ENCODE measurements at regions not wholly inside any gene's neighbourhood (a gene's known extent, or its start where the extent isn't known, plus 50 kb on each side); places are given as distances from the start of the nearest gene placed in this dataset.
A peak's percentile ranks its signal among the peaks of the same experiment; 100 is the strongest.

DNA sequence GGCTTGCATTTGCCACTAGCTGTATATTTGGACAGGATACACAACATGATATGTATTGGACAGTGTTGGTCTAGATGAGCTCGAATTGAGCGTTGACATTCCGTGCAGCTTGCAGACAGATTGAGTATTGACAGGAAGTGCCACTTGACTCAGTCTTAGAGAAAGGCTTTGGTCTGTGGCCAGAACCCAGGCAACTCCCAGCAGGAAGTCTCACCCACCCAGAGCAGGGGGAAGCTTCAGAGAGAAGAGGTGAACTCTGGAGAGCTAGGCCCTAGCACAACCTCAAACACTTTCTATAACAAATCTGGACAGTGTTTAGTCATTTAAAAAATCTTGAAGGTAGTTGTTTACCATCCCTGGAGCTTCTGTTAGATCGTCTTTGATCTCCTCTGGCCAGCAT is 280.5 kb downstream of the FBXW7 start:
- TF ChIP-seq EGR1 (IDR thresholded peaks at IDR 0.05; ENCODE audit: low read depth) (no peak), SRF (IDR thresholded peaks at IDR 0.05; ENCODE audit: low read depth) (no peak), SIN3A (IDR thresholded peaks at IDR 0.05; ENCODE audit: low read depth) (no peak), EZH2 (IDR thresholded peaks at IDR 0.05) (no peak), TCF7L2 (IDR thresholded peaks at IDR 0.05; ENCODE audit: borderline replicate concordance, extremely low read depth, insufficient read depth, insufficient read length) (peak; percentile 78), POLR2AphosphoS5 (IDR thresholded peaks at IDR 0.05; ENCODE audit: low read depth, low read length) (peak; percentile 57; the same call in 1 of the 2 replicates), CBX3 (IDR thresholded peaks at IDR 0.05; ENCODE audit: low read depth) (peak; percentile 77; the same call in 1 of the 2 replicates), SP1 (IDR thresholded peaks at IDR 0.05; ENCODE audit: low read depth) (peak; percentile 62)
- TF ChIP-seq, protein P1, sequence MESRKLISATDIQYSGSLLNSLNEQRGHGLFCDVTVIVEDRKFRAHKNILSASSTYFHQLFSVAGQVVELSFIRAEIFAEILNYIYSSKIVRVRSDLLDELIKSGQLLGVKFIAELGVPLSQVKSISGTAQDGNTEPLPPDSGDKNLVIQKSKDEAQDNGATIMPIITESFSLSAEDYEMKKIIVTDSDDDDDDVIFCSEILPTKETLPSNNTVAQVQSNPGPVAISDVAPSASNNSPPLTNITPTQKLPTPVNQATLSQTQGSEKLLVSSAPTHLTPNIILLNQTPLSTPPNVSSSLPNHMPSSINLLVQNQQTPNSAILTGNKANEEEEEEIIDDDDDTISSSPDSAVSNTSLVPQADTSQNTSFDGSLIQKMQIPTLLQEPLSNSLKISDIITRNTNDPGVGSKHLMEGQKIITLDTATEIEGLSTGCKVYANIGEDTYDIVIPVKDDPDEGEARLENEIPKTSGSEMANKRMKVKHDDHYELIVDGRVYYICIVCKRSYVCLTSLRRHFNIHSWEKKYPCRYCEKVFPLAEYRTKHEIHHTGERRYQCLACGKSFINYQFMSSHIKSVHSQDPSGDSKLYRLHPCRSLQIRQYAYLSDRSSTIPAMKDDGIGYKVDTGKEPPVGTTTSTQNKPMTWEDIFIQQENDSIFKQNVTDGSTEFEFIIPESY (IDR thresholded peaks at IDR 0.05; ENCODE audit: extremely low read depth, insufficient replicate concordance, low read length): no peak
- TF ChIP-seq, protein P2, sequence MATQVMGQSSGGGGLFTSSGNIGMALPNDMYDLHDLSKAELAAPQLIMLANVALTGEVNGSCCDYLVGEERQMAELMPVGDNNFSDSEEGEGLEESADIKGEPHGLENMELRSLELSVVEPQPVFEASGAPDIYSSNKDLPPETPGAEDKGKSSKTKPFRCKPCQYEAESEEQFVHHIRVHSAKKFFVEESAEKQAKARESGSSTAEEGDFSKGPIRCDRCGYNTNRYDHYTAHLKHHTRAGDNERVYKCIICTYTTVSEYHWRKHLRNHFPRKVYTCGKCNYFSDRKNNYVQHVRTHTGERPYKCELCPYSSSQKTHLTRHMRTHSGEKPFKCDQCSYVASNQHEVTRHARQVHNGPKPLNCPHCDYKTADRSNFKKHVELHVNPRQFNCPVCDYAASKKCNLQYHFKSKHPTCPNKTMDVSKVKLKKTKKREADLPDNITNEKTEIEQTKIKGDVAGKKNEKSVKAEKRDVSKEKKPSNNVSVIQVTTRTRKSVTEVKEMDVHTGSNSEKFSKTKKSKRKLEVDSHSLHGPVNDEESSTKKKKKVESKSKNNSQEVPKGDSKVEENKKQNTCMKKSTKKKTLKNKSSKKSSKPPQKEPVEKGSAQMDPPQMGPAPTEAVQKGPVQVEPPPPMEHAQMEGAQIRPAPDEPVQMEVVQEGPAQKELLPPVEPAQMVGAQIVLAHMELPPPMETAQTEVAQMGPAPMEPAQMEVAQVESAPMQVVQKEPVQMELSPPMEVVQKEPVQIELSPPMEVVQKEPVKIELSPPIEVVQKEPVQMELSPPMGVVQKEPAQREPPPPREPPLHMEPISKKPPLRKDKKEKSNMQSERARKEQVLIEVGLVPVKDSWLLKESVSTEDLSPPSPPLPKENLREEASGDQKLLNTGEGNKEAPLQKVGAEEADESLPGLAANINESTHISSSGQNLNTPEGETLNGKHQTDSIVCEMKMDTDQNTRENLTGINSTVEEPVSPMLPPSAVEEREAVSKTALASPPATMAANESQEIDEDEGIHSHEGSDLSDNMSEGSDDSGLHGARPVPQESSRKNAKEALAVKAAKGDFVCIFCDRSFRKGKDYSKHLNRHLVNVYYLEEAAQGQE (IDR thresholded peaks at IDR 0.05; ENCODE audit: low read depth): no peak
- TF ChIP-seq, protein P3, sequence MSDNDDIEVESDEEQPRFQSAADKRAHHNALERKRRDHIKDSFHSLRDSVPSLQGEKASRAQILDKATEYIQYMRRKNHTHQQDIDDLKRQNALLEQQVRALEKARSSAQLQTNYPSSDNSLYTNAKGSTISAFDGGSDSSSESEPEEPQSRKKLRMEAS (IDR thresholded peaks at IDR 0.05): 0 out of 2 replicates have a peak, but pooled peaks have one; percentile 30
- peaks cover 33 to 59% of the 10 kb centered on the region in 2 experiments for H3K4me1 ChIP-seq (ENCODE audit: control insufficient read depth in 1 of 2, insufficient read depth in 2 of 2, low read length in 2 of 2)
- no peaks in the 10 kb centered on the region for H3K9me2 ChIP-seq (ENCODE audit: insufficient read depth)
- no peaks in the 10 kb centered on the region; a peak in 1 of 4 replicates for H3K9me3 ChIP-seq (ENCODE audit: control insufficient read depth in 1 of 2, insufficient read depth in 1 of 2, low read depth in 1 of 2, low read length in 2 of 2)
- RAD21 ChIA-PET (ENCODE audit: low non-redundant PET in 1 of 2, low total read pairs in 2 of 2, uncharacterized antibody in 2 of 2, unreplicated experiment in 2 of 2): no interaction called here
- peak overlapping the region in 1 of 2 experiments; percentile 31; a peak in 2 of 4 replicates for H3K4me3 ChIP-seq (replicated peaks in 1 of 2; ENCODE audit: low read depth in 1 of 2, low read length in 2 of 2)
- intact Hi-C loops (cut with micrococcal nuclease): no loop called here
- H3K9ac ChIP-seq (ENCODE audit: low read length): no peak overlapping the region
- no peaks in the 10 kb centered on the region for H4K20me1 ChIP-seq (ENCODE audit: insufficient read depth)
- BruUV-seq (replicated peaks): no TSS peak
- H3K27ac ChIP-seq (ENCODE audit: low read depth, low read length): peak overlapping the region; percentile 14; the same call in 1 of the 2 replicates
- POLR2A ChIA-PET: no interaction called here
- H3K4me2 ChIP-seq (ENCODE audit: low read length): peak overlapping the region; percentile 68
- DNase-seq (ENCODE audit: low read depth, low spot score) (peak; percentile 48), ATAC-seq (peak; percentile 77)
- no peaks in the 10 kb centered on the region for H3K27me3 ChIP-seq (ENCODE audit: insufficient read depth, low read length)
- H2AFZ ChIP-seq (ENCODE audit: low read depth, low read length, poor library complexity, severe bottlenecking): peak overlapping the region; percentile 91
- H3K36me3 ChIP-seq (ENCODE audit: control insufficient read depth in 1 of 2, insufficient read depth in 2 of 2, low read length in 2 of 2): no peaks in the 10 kb centered on the region
- H3K79me2 ChIP-seq (ENCODE audit: insufficient read depth, low read length): no peaks in the 10 kb centered on the region
- CTCF ChIA-PET: no interaction called here
